H1 (cell line): ENCODE measurements at regions not wholly inside any gene's neighbourhood (a gene's known extent, or its start where the extent isn't known, plus 50 kb on each side); places are given as distances from the start of the nearest gene placed in this dataset.

Experiments
- CTCF ChIA-PET: fragments of 300-600 bp; sonication (Branson Sonifier 250); formaldehyde crosslinking; loops from one replicate; lab custom pipeline; 2021; ENCODE audit not compliant: partially characterized antibody; lab: Charles Lee
- POLR2A ChIA-PET: fragments of 300-600 bp; sonication (Branson Sonifier 250); formaldehyde crosslinking; loops from one replicate; lab custom pipeline; 2021; ENCODE audit warnings: inconsistent platforms; ENCODE audit not compliant: partially characterized antibody; lab: Charles Lee
- DNase-seq, 2 experiments: peaks; one replicate each; pipeline versions ENCODE4 v3.0.0 to v3.0.0-alpha.2; 2010 to 2022; ENCODE audit warnings: low spot score in 2 of 2, low read depth in 1 of 2, mixed read lengths in 1 of 2
- FAIRE-seq: peaks from 2 replicates; lab custom pipeline; 2011; peaks lifted over from hg19 to GRCh38; lab: Jason Lieb, UNC
- H2AFZ ChIP-seq: 2 replicates; pipeline ENCODE4 v1.8.1; 2012; ENCODE audit warnings: low read length, inconsistent platforms
- H2AK5ac ChIP-seq: 2 replicates; pipeline ENCODE4 v1.6.1; 2013; ENCODE audit warnings: low read depth, low read length
- H2BK120ac ChIP-seq: replicated peaks from 2 replicates; pipeline ENCODE3; 2013; ENCODE audit warnings: low read depth, low read length, inconsistent platforms
- H2BK12ac ChIP-seq: 2 replicates; pipeline ENCODE4 v1.6.1; 2013; ENCODE audit warnings: low read depth, low read length
- H2BK15ac ChIP-seq: 2 replicates; pipeline ENCODE4 v1.6.1; 2013; ENCODE audit warnings: low read length
- H2BK20ac ChIP-seq: 2 replicates; pipeline ENCODE4 v1.6.1; 2013; ENCODE audit warnings: low read length
- H2BK5ac ChIP-seq: 2 replicates; pipeline ENCODE4 v1.6.1; 2013; ENCODE audit warnings: low read depth, low read length
- H3K14ac ChIP-seq: 2 replicates; pipeline ENCODE4 v1.6.1; 2013; ENCODE audit warnings: inconsistent platforms; ENCODE audit not compliant: insufficient read length
- H3K18ac ChIP-seq: 2 replicates; pipeline ENCODE4 v1.6.1; 2013; ENCODE audit warnings: low read length; ENCODE audit errors: extremely low read depth
- H3K23ac ChIP-seq: 2 replicates; pipeline ENCODE4 v1.6.1; 2013; ENCODE audit warnings: inconsistent platforms; ENCODE audit not compliant: insufficient read length
- H3K23me2 ChIP-seq: 2 replicates; pipeline ENCODE4 v1.6.1; 2013; ENCODE audit warnings: low read depth, low read length
- H3K27ac ChIP-seq: 2 replicates; pipeline ENCODE4 v1.6.1; 2011; ENCODE audit warnings: low read depth, low read length, inconsistent platforms
- H3K27me3 ChIP-seq, 4 experiments: replicated peaks in 1 of 4; 1 replicate in 1 of 4; 2 replicates in 3 of 4; pipeline versions ENCODE4 v1.6.1 to v1.8.1; 2011 to 2013; ENCODE audit warnings: low read length in 3 of 4, mild to moderate bottlenecking in 3 of 4, inconsistent platforms in 2 of 4, mixed read lengths in 2 of 4, moderate library complexity in 1 of 4; ENCODE audit not compliant: control insufficient read depth in 3 of 4, insufficient read depth in 3 of 4; ENCODE audit errors: extremely low read depth in 1 of 4
- H3K36me3 ChIP-seq, 4 experiments: 2 replicates each; pipeline versions ENCODE4 v1.6.1 to v1.8.1; 2011 to 2013; ENCODE audit warnings: mild to moderate bottlenecking in 4 of 4, low read length in 3 of 4, moderate library complexity in 2 of 4, control low read depth in 1 of 4, inconsistent platforms in 1 of 4; ENCODE audit not compliant: insufficient read depth in 4 of 4, control insufficient read depth in 2 of 4
- H3K4ac ChIP-seq: replicated peaks from 2 replicates; pipeline ENCODE3; 2013; ENCODE audit warnings: low read length, low read depth, mixed read lengths, inconsistent platforms; ENCODE audit not compliant: insufficient read length
- H3K4me1 ChIP-seq, 4 experiments: replicated peaks in 1 of 4; 1 replicate in 1 of 4; 2 replicates in 3 of 4; pipeline versions ENCODE4 v1.6.1 to v1.8.1; 2011 to 2013; ENCODE audit warnings: low read length in 3 of 4, inconsistent platforms in 2 of 4, mixed read lengths in 1 of 4; ENCODE audit not compliant: insufficient read depth in 4 of 4, control insufficient read depth in 3 of 4
- H3K4me2 ChIP-seq, 2 experiments: 2 replicates each; pipeline versions ENCODE4 v1.6.1 to v1.8.1; 2011 to 2013; ENCODE audit warnings: low read depth in 2 of 2, low read length in 2 of 2, control low read depth in 1 of 2, inconsistent platforms in 1 of 2, mild to moderate bottlenecking in 1 of 2; ENCODE audit not compliant: insufficient read depth in 1 of 2
- H3K4me3 ChIP-seq, 4 experiments: fragments of 200-600, 300-600 bp in 1 of 4; sonication (generic), shearing (Covaris generic), sonication (Bioruptor Twin) in 1 of 4; 2 replicates each; pipeline versions ENCODE4 v1.5.1 to v1.8.1; 2011 to 2016; ENCODE audit warnings: low read length in 4 of 4, low read depth in 3 of 4, control low read depth in 2 of 4, inconsistent platforms in 2 of 4, mild to moderate bottlenecking in 2 of 4, mixed read lengths in 1 of 4, moderate library complexity in 1 of 4; ENCODE audit not compliant: insufficient read depth in 2 of 4; ENCODE audit errors: extremely low read depth in 1 of 4
- H3K56ac ChIP-seq: replicated peaks from 2 replicates; pipeline ENCODE3; 2013; ENCODE audit warnings: low read depth, mild to moderate bottlenecking, mixed read lengths, low read length, inconsistent platforms; ENCODE audit not compliant: insufficient read length
- H3K79me1 ChIP-seq: 2 replicates; pipeline ENCODE4 v1.6.1; 2013; ENCODE audit warnings: low read depth, low read length, control low read depth
- H3K79me2 ChIP-seq, 2 experiments: 2 replicates each; pipeline versions ENCODE4 v1.6.1 to v1.8.1; 2012 to 2013; ENCODE audit warnings: low read length in 2 of 2, mild to moderate bottlenecking in 2 of 2, inconsistent platforms in 1 of 2; ENCODE audit not compliant: insufficient read depth in 2 of 2, control insufficient read depth in 1 of 2
- H3K9ac ChIP-seq, 4 experiments: replicated peaks in 1 of 4; 1 replicate in 1 of 4; 2 replicates in 3 of 4; pipeline versions ENCODE4 v1.6.1 to v1.8.1; 2011 to 2013; ENCODE audit warnings: low read depth in 3 of 4, low read length in 3 of 4, control low read depth in 2 of 4, mild to moderate bottlenecking in 2 of 4, moderate library complexity in 2 of 4, inconsistent platforms in 1 of 4; ENCODE audit errors: extremely low read depth in 1 of 4
- H3K9me3 ChIP-seq, 2 experiments: 2 replicates each; pipeline versions ENCODE4 v1.6.1 to v1.8.1; 2012 to 2013; ENCODE audit warnings: mild to moderate bottlenecking in 2 of 2, moderate library complexity in 2 of 2, control low read depth in 1 of 2, inconsistent platforms in 1 of 2, low read depth in 1 of 2, low read length in 1 of 2, mixed read lengths in 1 of 2; ENCODE audit not compliant: insufficient read depth in 2 of 2
- H4K20me1 ChIP-seq, 2 experiments: replicated peaks in 1 of 2; 2 replicates each; pipeline versions ENCODE3 to v1.8.1; 2011 to 2013; ENCODE audit warnings: inconsistent platforms in 2 of 2, low read length in 2 of 2, mild to moderate bottlenecking in 1 of 2; ENCODE audit not compliant: insufficient read depth in 2 of 2, control insufficient read depth in 1 of 2
- H4K5ac ChIP-seq: 2 replicates; pipeline ENCODE4 v1.6.1; 2013; ENCODE audit warnings: low read length, low read depth, mixed read lengths, inconsistent platforms; ENCODE audit not compliant: insufficient read length
- H4K8ac ChIP-seq: 2 replicates; pipeline ENCODE4 v1.8.0; 2013; ENCODE audit warnings: mild to moderate bottlenecking, moderate library complexity, low read length, inconsistent platforms; ENCODE audit not compliant: insufficient read depth; ENCODE audit errors: extremely low read depth
- H4K91ac ChIP-seq: replicated peaks from 2 replicates; pipeline ENCODE3; 2013; ENCODE audit warnings: low read length, mixed read lengths, inconsistent platforms; ENCODE audit not compliant: insufficient read length
- WGBS, 2 experiments: shearing (Covaris generic) in 1 of 2; methylation state at CpG; one replicate each; pipeline versions ENCODE4 v1.1.6 to v1.1.7; 2013 to 2015; ENCODE audit warnings: low lambda C conversion rate in 2 of 2, mixed read lengths in 2 of 2, inconsistent platforms in 1 of 2, low coverage in 1 of 2, missing lambda C conversion rate in 1 of 2; ENCODE audit not compliant: insufficient replicate concordance in 2 of 2, insufficient coverage in 1 of 2, insufficient read length in 1 of 2; ENCODE audit errors: extremely low coverage in 1 of 2, missing lambda C conversion rate in 1 of 2; 5-methylcytosine and 5-hydroxymethylcytosine counted together

DNA sequence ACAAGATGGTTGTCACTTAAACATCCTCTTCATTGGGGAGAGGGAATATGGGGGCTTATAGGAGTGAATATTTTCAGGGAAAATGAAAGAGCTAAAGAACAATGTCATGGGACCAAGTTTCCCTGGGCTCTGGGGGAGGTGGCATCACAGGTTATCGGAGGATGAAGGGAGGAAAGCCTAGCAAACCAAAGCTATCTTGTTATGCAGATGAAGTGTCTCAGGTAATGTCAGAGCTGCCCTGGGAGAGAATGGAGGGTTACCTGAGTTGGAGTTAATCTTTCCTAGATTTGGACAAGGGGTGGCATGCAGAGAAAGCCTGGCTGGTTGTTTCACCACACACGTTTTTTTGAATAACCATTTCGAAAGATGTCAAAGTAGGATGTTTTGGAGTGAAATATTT, 308.1 kb upstream of the ATP10A start:
- H4K91ac ChIP-seq = no peak overlapping the region
- ChIA-PET POLR2A (no interaction called here), CTCF (interaction anchor here (0.8 to 4.0 kb wide), 3 partner anchors 9 to 110 kb away, joined by 3 to 13 read pairs (median 3); no protein-coding TSS in a partner anchor)
- H3K23ac ChIP-seq = no peak overlapping the region
- no peak overlapping the region for H3K56ac ChIP-seq
- no peaks in the 10 kb centered on the region for H3K79me2 ChIP-seq
- H3K4me1 ChIP-seq = peaks cover 0 to 7% (median 2%) of the 10 kb centered on the region in 4 experiments; a peak in 5 of 7 replicates
- no peak overlapping the region for H2BK12ac ChIP-seq
- H3K27me3 ChIP-seq = no peaks in the 10 kb centered on the region
- H3K36me3 ChIP-seq = no peaks in the 10 kb centered on the region
- no peak overlapping the region for H2BK5ac ChIP-seq
- DNase-seq (no peak), FAIRE-seq (no peak)
- H3K18ac ChIP-seq = no peak overlapping the region
- H2BK15ac ChIP-seq = no peak overlapping the region
- 65% methylated on average over 3 of the region's 3 CpGs; no CpG with 5 or more reads in 1 of the 2 experiments for WGBS, 2 experiments
- H3K79me1 ChIP-seq = no peaks in the 10 kb centered on the region
- H2AFZ ChIP-seq = no peak overlapping the region; the same call in 1 of the 2 replicates
- H4K5ac ChIP-seq = no peak overlapping the region
- H3K4me2 ChIP-seq = no peak overlapping the region; a peak in 1 of 4 replicates
- H2BK20ac ChIP-seq = no peak overlapping the region
- no peak overlapping the region for H3K9ac ChIP-seq
- H2AK5ac ChIP-seq = no peak overlapping the region
- no peak overlapping the region for H3K14ac ChIP-seq
- no peak overlapping the region for H4K8ac ChIP-seq
- H3K23me2 ChIP-seq = no peaks in the 10 kb centered on the region; the same call in 1 of the 2 replicates
- no peaks in the 10 kb centered on the region for H4K20me1 ChIP-seq
- H3K9me3 ChIP-seq = no peaks in the 10 kb centered on the region
- H3K4ac ChIP-seq = no peak overlapping the region
- no peak overlapping the region for H3K4me3 ChIP-seq
- no peak overlapping the region for H2BK120ac ChIP-seq
- H3K27ac ChIP-seq = no peak overlapping the region
